WTC11 (cell line): ENCODE measurements at regions not wholly inside any gene's neighbourhood (a gene's known extent, or its start where the extent isn't known, plus 50 kb on each side); places are given as distances from the start of the nearest gene placed in this dataset.

Experiments
- ATAC-seq: fragments of 200-7000 bp; cut with Tn5 transposase; 2 replicates; pipeline ENCODE4 v1.10.0; 2021; ENCODE audit warnings: mild to moderate bottlenecking, moderate library complexity
- CTCF ChIA-PET: fragments of 300-600 bp; sonication (Branson Sonifier 250); formaldehyde crosslinking; loops from one replicate; lab custom pipeline; 2021; ENCODE audit warnings: antibody characterized with exemption; lab: Charles Lee
- POLR2A ChIA-PET: fragments of 350-600 bp; sonication (Branson Sonifier 250); formaldehyde crosslinking; loops from one replicate; lab custom pipeline; 2021; ENCODE audit warnings: antibody characterized with exemption; lab: Charles Lee
- DNase-seq: peaks from one replicate; pipeline ENCODE4 v3.0.0; 2021; ENCODE audit warnings: low spot score
- H3K27ac Mint-ChIP-seq: 2 replicates; pipeline ENCODE4 v1.8.0; 2021; ENCODE audit warnings: mixed read lengths
- H3K27me3 Mint-ChIP-seq: 2 replicates; pipeline ENCODE4 v1.8.0; 2021; ENCODE audit warnings: low read depth, mild to moderate bottlenecking, moderate library complexity, mixed read lengths
- H3K36me3 Mint-ChIP-seq: 2 replicates; pipeline ENCODE4 v1.8.0; 2021; ENCODE audit warnings: mixed read lengths
- H3K4me1 Mint-ChIP-seq: 2 replicates; pipeline ENCODE4 v1.8.0; 2022; ENCODE audit warnings: mixed read lengths
- H3K4me3 Mint-ChIP-seq: 2 replicates; pipeline ENCODE4 v1.8.0; 2021; ENCODE audit warnings: mild to moderate bottlenecking, moderate library complexity, mixed read lengths
- H3K9me3 Mint-ChIP-seq: 2 replicates; pipeline ENCODE4 v1.8.0; 2021; ENCODE audit warnings: mixed read lengths
- AR ChIP-seq: fragments of 250-450 bp; sonication (Bioruptor Pico); IDR thresholded peaks from 2 replicates; pipeline ENCODE4 v1.9.0; 2021; ENCODE audit warnings: mild to moderate bottlenecking
- ATF2 ChIP-seq: sonication (generic); formaldehyde crosslinking; IDR thresholded peaks from 2 replicates; pipeline ENCODE4 v1.8.1; 2022; ENCODE audit warnings: low read depth, missing genetic modification reagents, borderline replicate concordance
- ATF3 ChIP-seq: sonication (generic); formaldehyde crosslinking; conservative IDR thresholded peaks from 2 replicates; pipeline ENCODE4 v1.8.1; 2022; ENCODE audit warnings: mild to moderate bottlenecking, missing genetic modification reagents
- CREM ChIP-seq: sonication (generic); formaldehyde crosslinking; IDR thresholded peaks from 2 replicates; pipeline ENCODE4 v1.8.1; 2022; ENCODE audit warnings: mild to moderate bottlenecking, missing genetic modification reagents, moderate library complexity
- EMX1 ChIP-seq: fragments of 250-450 bp; sonication (Bioruptor Pico); IDR thresholded peaks from 2 replicates; pipeline ENCODE4 v1.8.0; 2021; ENCODE audit warnings: mild to moderate bottlenecking
- ERG ChIP-seq: fragments of 250-450 bp; sonication (Bioruptor Pico); IDR thresholded peaks from 2 replicates; pipeline ENCODE4 v1.8.0; 2021; ENCODE audit warnings: mild to moderate bottlenecking
- ESRRA ChIP-seq: sonication (generic); formaldehyde crosslinking; IDR thresholded peaks from 2 replicates; pipeline ENCODE4 v1.8.1; 2022; ENCODE audit warnings: mild to moderate bottlenecking, missing genetic modification reagents, borderline replicate concordance
- FOXP1 ChIP-seq: sonication (generic); formaldehyde crosslinking; IDR thresholded peaks from 2 replicates; pipeline ENCODE4 v1.8.0; 2022; ENCODE audit warnings: missing genetic modification reagents, mild to moderate bottlenecking, moderate library complexity, borderline replicate concordance
- MAX ChIP-seq: sonication (generic); formaldehyde crosslinking; IDR thresholded peaks from 2 replicates; pipeline ENCODE4 v1.8.0; 2022; ENCODE audit warnings: mild to moderate bottlenecking, missing genetic modification reagents
- NFYB ChIP-seq: sonication (generic); formaldehyde crosslinking; conservative IDR thresholded peaks from 2 replicates; pipeline ENCODE4 v1.8.0; 2022; ENCODE audit warnings: low read depth, missing genetic modification reagents
- NR3C1 ChIP-seq: sonication (generic); formaldehyde crosslinking; conservative IDR thresholded peaks from 2 replicates; pipeline ENCODE4 v1.8.1; 2023; ENCODE audit warnings: low read depth, mild to moderate bottlenecking, missing genetic modification reagents
- RORB ChIP-seq: fragments of 250-450 bp; sonication (Bioruptor Pico); IDR thresholded peaks from 2 replicates; pipeline ENCODE4 v1.9.0; 2021; ENCODE audit warnings: mild to moderate bottlenecking
- SMAD3 ChIP-seq: sonication (generic); formaldehyde crosslinking; IDR thresholded peaks from 2 replicates; pipeline ENCODE4 v1.8.0; 2022; ENCODE audit warnings: missing genetic modification reagents, mild to moderate bottlenecking, borderline replicate concordance
- SMAD4 ChIP-seq: sonication (generic); formaldehyde crosslinking; IDR thresholded peaks from 2 replicates; pipeline ENCODE4 v1.8.0; 2022; ENCODE audit warnings: mild to moderate bottlenecking, missing genetic modification reagents
- TP53 ChIP-seq: sonication (generic); formaldehyde crosslinking; IDR thresholded peaks from 2 replicates; pipeline ENCODE4 v1.8.1; 2023; ENCODE audit warnings: mild to moderate bottlenecking, missing genetic modification reagents
- ZNF512 ChIP-seq: sonication (generic); formaldehyde crosslinking; IDR thresholded peaks from 2 replicates; pipeline ENCODE4 v1.8.1; 2022; ENCODE audit warnings: missing genetic modification reagents, borderline replicate concordance

- ATAC-seq = no peak
Observed at GRCh38 chr4:25527034-25527433, 128.6 kb upstream of the SLC34A2 start.

GRCh38 chr4:25528391-25528790, 127.3 kb upstream of the SLC34A2 start:
- Mint-ChIP-seq H3K36me3 (no peaks in the 10 kb centered on the region), H3K4me3 (no peak overlapping the region), H3K27me3 (peaks cover 38% of the 10 kb centered on the region), H3K27ac (no peak overlapping the region), H3K4me1 (peaks cover 7% of the 10 kb centered on the region), H3K9me3 (no peaks in the 10 kb centered on the region)
- TF ChIP-seq RORB (CRISPR knock-in tag) = no peak
- TF ChIP-seq ATF3 (CRISPR knock-in tag) = no peak
- ATAC-seq (no peak), DNase-seq (no peak)
- ChIA-PET CTCF (interaction anchor here (0.9 kb wide), 1 partner anchor 22 kb away, joined by 3 read pairs; no protein-coding TSS in a partner anchor), POLR2A (no interaction called here)

More at GRCh38 chr4:25527034-25527433, 128.6 kb upstream of the SLC34A2 start:
- Mint-ChIP-seq H3K27me3 (peaks cover 43% of the 10 kb centered on the region), H3K4me1 (peaks cover 7% of the 10 kb centered on the region), H3K4me3 (no peak overlapping the region), H3K9me3 (no peaks in the 10 kb centered on the region), H3K27ac (no peak overlapping the region), H3K36me3 (no peaks in the 10 kb centered on the region)
- ChIA-PET CTCF (no interaction called here), POLR2A (no interaction called here)
- TF ChIP-seq FOXP1 (no peak), ZNF512 (no peak), EMX1 (CRISPR knock-in tag) (no peak), SMAD3 (CRISPR knock-in tag) (no peak), ESRRA (CRISPR knock-in tag) (no peak), MAX (CRISPR knock-in tag) (no peak), NFYB (no peak), CREM (CRISPR knock-in tag) (no peak), NR3C1 (CRISPR knock-in tag) (no peak), ATF2 (CRISPR knock-in tag) (no peak), AR (CRISPR knock-in tag) (no peak), ERG (CRISPR knock-in tag) (no peak), TP53 (CRISPR knock-in tag) (no peak), SMAD4 (CRISPR knock-in tag) (no peak)
- DNase-seq = no peak
